GM21576 (cell line): ENCODE measurements at regions not wholly inside any gene's neighbourhood (a gene's known extent, or its start where the extent isn't known, plus 50 kb on each side); places are given as distances from the start of the nearest gene placed in this dataset.

Experiments used
- ATAC-seq: cut with Tn5 transposase; IDR thresholded peaks from one replicate; pipeline ENCODE4 v1.9.1; 2021; ENCODE audit warnings: mild to moderate bottlenecking, moderate library complexity; ENCODE audit not compliant: unreplicated experiment

GRCh38 chr12:30874455-30875321 is 51.9 kb upstream of the TSPAN11 start:
- ATAC-seq: no peak

GRCh38 chr12:30870491-30871265 is 55.9 kb upstream of the TSPAN11 start:
- no peak for ATAC-seq

GRCh38 chr12:30867415-30867814 is 59.1 kb upstream of the TSPAN11 start:
- no peak for ATAC-seq

- no peak for ATAC-seq
Observed at GRCh38 chr12:30866256-30866655, 60.3 kb upstream of the TSPAN11 start.

GRCh38 chr12:30863839-30864238 is 62.7 kb upstream of the TSPAN11 start:
- no peak for ATAC-seq

- ATAC-seq: no peak
Observed at GRCh38 chr12:30862486-30862885, 64.1 kb upstream of the TSPAN11 start.

- no peak for ATAC-seq
Observed at GRCh38 chr12:30859226-30859625, 67.3 kb upstream of the TSPAN11 start.

GRCh38 chr12:30858471-30858870 is 68.1 kb upstream of the TSPAN11 start:
- no peak for ATAC-seq

- no peak for ATAC-seq
Observed at GRCh38 chr12:30853561-30854133, 72.9 kb upstream of the TSPAN11 start.

- ATAC-seq: no peak
Observed at GRCh38 chr12:30850684-30851083, 75.9 kb upstream of the TSPAN11 start.

- ATAC-seq: no peak
Observed at GRCh38 chr12:30847259-30847658, 79.3 kb upstream of the TSPAN11 start.

GRCh38 chr12:30846776-30847175 is 79.8 kb upstream of the TSPAN11 start:
- ATAC-seq: no peak

GRCh38 chr12:30845676-30846075 is 80.9 kb upstream of the TSPAN11 start:
- ATAC-seq: no peak

GRCh38 chr12:30843211-30843610 is 83.3 kb upstream of the TSPAN11 start:
- ATAC-seq: no peak

- no peak for ATAC-seq
Observed at GRCh38 chr12:30840715-30841114, 85.8 kb upstream of the TSPAN11 start.

- ATAC-seq: no peak
Observed at GRCh38 chr12:30839643-30840220, 85.0 kb upstream of the CAPRIN2 start.

- no peak for ATAC-seq
Observed at GRCh38 chr12:30837595-30837994, 82.8 kb upstream of the CAPRIN2 start.

- ATAC-seq: no peak
Observed at GRCh38 chr12:30836656-30837445, 82.1 kb upstream of the CAPRIN2 start.

- no peak for ATAC-seq
Observed at GRCh38 chr12:30835216-30835615, 80.5 kb upstream of the CAPRIN2 start.

- ATAC-seq: no peak
Observed at GRCh38 chr12:30830751-30831150, 76.0 kb upstream of the CAPRIN2 start.

GRCh38 chr12:30829876-30830275 is 75.1 kb upstream of the CAPRIN2 start:
- no peak for ATAC-seq
